ENCODE measurements at regions not wholly inside any gene's neighbourhood (a gene's known extent, or its start where the extent isn't known, plus 50 kb on each side); places are given as distances from the start of the nearest gene placed in this dataset.
"Not testable (repeated sequence)": the region's sequence is repeated elsewhere in the genome, so short reads cannot be mapped to it uniquely, and the experiment has no call there.

DNA sequence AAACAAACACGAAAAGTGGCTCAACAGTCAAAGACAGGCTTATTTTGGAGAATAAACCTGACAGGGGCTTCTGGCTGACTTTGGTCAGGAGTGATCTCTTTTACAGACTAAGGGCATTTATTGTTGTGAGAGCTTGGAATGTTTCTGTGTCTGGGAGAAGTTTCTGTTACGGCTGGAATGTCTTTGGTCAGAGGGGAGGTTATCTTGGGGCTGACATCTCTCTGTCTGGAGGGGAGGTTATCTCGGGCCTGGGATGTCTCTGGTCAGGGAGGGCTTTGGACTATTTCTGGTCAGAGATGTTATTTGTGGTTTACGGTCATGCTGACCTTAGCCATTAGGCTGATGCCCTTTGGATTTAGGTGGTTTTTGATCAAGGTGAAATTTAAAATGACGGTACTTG, 345.5 kb upstream of the FSIP2 start:
- ChIA-PET POLR2A (no interaction called here), CTCF (interaction anchor here (1.3 kb wide), 1 partner anchor 9 kb away, joined by 3 read pairs; no protein-coding TSS in a partner anchor)
- no peak for DNase-seq (ENCODE audit: extremely low spot score)
- TF ChIP-seq, protein P1, sequence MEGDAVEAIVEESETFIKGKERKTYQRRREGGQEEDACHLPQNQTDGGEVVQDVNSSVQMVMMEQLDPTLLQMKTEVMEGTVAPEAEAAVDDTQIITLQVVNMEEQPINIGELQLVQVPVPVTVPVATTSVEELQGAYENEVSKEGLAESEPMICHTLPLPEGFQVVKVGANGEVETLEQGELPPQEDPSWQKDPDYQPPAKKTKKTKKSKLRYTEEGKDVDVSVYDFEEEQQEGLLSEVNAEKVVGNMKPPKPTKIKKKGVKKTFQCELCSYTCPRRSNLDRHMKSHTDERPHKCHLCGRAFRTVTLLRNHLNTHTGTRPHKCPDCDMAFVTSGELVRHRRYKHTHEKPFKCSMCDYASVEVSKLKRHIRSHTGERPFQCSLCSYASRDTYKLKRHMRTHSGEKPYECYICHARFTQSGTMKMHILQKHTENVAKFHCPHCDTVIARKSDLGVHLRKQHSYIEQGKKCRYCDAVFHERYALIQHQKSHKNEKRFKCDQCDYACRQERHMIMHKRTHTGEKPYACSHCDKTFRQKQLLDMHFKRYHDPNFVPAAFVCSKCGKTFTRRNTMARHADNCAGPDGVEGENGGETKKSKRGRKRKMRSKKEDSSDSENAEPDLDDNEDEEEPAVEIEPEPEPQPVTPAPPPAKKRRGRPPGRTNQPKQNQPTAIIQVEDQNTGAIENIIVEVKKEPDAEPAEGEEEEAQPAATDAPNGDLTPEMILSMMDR (IDR thresholded peaks at IDR 0.05; ENCODE audit: control extremely low read depth, extremely low read depth, low read depth, missing control alignments): no peak

- DNase-seq (ENCODE audit: extremely low spot score): no peak
- CTCF ChIA-PET: no interaction called here
- POLR2A ChIA-PET: no interaction called here
- TF ChIP-seq, protein P1 (IDR thresholded peaks at IDR 0.05; ENCODE audit: control extremely low read depth, extremely low read depth, low read depth, missing control alignments): no peak
These were observed 336.1 kb upstream of the FSIP2 start for GRCh38 chr2:185402474-185402873.

DNA sequence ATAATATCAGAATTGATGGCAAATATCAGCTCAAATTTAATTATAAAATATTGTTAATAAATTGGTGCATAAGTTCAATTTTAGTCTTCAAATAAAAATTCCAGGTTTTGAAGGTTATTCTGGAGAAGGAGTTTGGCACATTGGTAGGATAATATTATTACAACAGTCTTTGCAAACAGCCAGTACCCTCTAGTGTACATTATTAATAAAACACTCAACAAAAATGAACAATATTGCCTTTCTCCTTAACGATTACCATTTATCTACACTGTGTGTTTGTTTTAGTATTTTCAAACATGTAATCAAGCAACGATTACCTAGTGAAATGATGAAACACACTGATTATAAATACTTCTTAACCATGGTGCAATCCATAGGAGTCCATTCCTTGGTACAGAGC, 334.0 kb upstream of the FSIP2 start:
- TF ChIP-seq, protein P1 (IDR thresholded peaks at IDR 0.05; ENCODE audit: control extremely low read depth, extremely low read depth, low read depth, missing control alignments): no peak
- POLR2A ChIA-PET: no interaction called here
- no peak for DNase-seq (ENCODE audit: extremely low spot score)
- CTCF ChIA-PET: no interaction called here

DNA sequence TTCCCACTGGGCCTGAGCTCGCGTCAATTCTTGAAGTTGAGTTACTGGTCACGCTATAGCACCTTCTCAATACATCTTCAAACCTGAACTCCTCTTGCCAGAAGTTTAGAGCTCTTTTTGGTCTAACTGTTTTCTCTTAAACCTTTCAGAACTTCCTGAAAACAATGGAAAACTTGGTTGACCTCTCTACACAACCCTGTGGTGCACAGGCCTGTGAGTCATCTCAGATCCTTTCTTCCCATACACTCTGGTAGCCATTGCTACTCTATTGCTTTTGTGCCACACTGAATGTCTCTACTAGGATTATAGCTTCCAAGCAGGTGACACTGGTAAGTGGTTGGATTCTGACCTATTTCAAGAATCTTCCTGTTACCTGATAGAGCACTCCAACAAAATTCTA, 321.5 kb upstream of the FSIP2 start:
- no peak for DNase-seq (ENCODE audit: extremely low spot score)

GRCh38 chr2:185417688-185418087, 320.9 kb upstream of the FSIP2 start:
- POLR2A ChIA-PET: no interaction called here
- CTCF ChIA-PET: interaction anchor here (1.5 kb wide), 1 partner anchor 10 kb away, joined by 4 read pairs; no protein-coding TSS in a partner anchor
- no peak for DNase-seq (ENCODE audit: extremely low spot score)
- TF ChIP-seq, protein P1 (IDR thresholded peaks at IDR 0.05; ENCODE audit: control extremely low read depth, extremely low read depth, low read depth, missing control alignments): no peak

More for the DNA sequence above, 321.5 kb upstream of the FSIP2 start:
- TF ChIP-seq, protein P1 (IDR thresholded peaks at IDR 0.05; ENCODE audit: control extremely low read depth, extremely low read depth, low read depth, missing control alignments): no peak
- ChIA-PET POLR2A (no interaction called here), CTCF (interaction anchor here (1.5 kb wide), 1 partner anchor 9 kb away, joined by 4 read pairs; no protein-coding TSS in a partner anchor)

GRCh38 chr2:185424958-185425629, 313.5 kb upstream of the FSIP2 start:
- CTCF ChIA-PET; DNase-seq (ENCODE audit: extremely low spot score); POLR2A ChIA-PET: not testable (repeated sequence)

DNA sequence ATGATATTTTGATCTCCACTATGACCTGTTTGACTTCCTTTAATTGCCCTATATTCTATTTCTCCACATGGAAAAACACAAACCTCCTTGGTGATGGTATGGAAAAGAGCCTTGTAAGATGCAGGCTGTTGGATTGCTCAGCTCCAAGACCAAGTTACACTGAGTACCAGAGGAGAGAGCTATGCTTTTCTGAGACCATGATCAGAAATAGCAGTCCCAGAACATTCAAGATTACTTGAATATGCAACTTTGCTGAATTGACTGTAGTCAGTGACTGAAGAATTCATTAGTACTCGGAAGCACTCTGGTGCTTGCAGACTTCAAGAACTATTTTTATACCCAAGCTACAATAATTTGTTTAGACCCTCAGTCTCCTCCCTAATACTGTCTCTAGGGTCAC, 310.6 kb upstream of the FSIP2 start:
- no peak for DNase-seq (ENCODE audit: extremely low spot score)
- TF ChIP-seq, protein P1 (IDR thresholded peaks at IDR 0.05; ENCODE audit: control extremely low read depth, extremely low read depth, low read depth, missing control alignments): no peak
- ChIA-PET POLR2A (no interaction called here), CTCF (no interaction called here)

Data from GM10248 (cell line).